ENCODE measurements at regions not wholly inside any gene's neighbourhood (a gene's known extent, or its start where the extent isn't known, plus 50 kb on each side); places are given as distances from the start of the nearest gene placed in this dataset.
"Not testable (repeated sequence)": the region's sequence is repeated elsewhere in the genome, so short reads cannot be mapped to it uniquely, and the experiment has no call there.

DNA sequence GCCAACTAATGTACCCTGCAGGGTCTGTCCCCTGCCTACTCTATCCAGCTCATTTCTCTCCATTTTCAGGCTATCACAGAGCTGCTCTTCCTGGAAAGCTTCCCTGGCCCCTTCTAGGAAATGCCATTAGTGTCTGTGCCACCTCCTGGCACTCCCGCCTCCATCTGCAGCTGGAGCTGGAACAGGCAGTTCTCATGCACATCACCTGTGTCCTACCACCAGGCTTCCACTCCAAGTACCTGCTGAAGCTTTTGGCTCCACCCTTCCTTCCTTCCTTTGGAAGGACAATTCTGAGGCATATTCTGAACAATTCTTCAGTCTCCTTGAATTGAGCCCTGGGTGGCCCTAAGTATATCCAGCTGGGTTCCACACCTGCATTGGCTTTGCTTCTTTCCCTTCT lies 156.2 kb upstream of the ZNF618 start:
- Mint-ChIP-seq H3K27me3 (peaks cover 3% of the 10 kb centered on the region), H3K4me1 (no peaks in the 10 kb centered on the region), H3K27ac (no peak overlapping the region), H3K4me3 (no peak overlapping the region), H3K36me3 (no peaks in the 10 kb centered on the region), H3K9me3 (ENCODE audit: low read depth) (no peaks in the 10 kb centered on the region)
- no peak for ATAC-seq
- CTCF ChIA-PET = no interaction called here
- DNase-seq = peak; percentile 22

GRCh38 chr9:113720495-113720894 lies 155.6 kb upstream of the ZNF618 start:
- no peak for ATAC-seq
- no peak overlapping the region for H3K4me3 Mint-ChIP-seq
- H3K36me3 Mint-ChIP-seq = no peaks in the 10 kb centered on the region
- H3K27ac Mint-ChIP-seq = no peak overlapping the region
- H3K27me3 Mint-ChIP-seq = peaks cover 3% of the 10 kb centered on the region
- DNase-seq = peak; percentile 18
- no peaks in the 10 kb centered on the region for H3K9me3 Mint-ChIP-seq (ENCODE audit: low read depth)
- CTCF ChIA-PET = no interaction called here
- no peaks in the 10 kb centered on the region for H3K4me1 Mint-ChIP-seq

DNA sequence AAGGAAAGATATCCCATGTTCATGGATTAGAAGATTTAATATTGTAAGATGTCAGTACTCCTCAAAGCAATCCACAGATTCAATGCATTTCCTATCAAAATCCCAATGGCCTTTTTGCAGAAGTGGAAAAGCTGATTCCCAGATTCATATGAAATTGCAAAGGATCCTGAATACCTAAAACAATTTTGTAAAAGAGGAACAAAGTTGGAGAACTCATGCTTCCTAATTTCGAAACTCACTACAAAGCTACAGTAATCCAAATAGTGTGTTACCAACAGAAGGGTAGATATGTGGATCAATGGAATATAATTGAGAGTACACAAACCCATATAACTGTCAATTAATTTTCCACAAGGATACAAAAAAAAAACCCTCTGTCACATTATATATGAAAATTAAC lies 154.3 kb upstream of the ZNF618 start:
- DNase-seq (no peak), ATAC-seq (no peak)
- H3K9me3 Mint-ChIP-seq (ENCODE audit: low read depth) = no peaks in the 10 kb centered on the region
- H3K27me3 Mint-ChIP-seq = peaks cover 5% of the 10 kb centered on the region
- H3K27ac Mint-ChIP-seq = no peak overlapping the region
- CTCF ChIA-PET = no interaction called here
- H3K4me1 Mint-ChIP-seq = no peaks in the 10 kb centered on the region
- H3K36me3 Mint-ChIP-seq = no peaks in the 10 kb centered on the region
- no peak overlapping the region for H3K4me3 Mint-ChIP-seq

DNA sequence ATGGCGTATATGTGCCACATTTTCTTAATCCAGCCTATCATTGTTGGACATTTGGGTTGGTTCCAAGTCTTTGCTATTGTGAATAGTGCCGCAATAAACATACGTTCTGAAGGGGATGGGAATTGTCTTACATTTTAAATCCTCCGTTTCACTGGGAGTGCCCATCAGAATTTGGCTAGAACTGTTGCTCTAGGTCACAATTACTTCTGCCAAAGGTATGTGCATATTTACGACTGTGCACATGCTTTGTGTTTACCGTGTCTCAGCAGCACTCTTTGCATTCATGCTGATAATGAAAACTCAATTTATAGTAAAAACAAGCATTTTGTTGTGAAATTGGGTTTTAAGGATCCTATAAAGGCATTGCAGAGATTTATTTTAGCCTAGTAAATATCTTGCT lies 151.9 kb upstream of the ZNF618 start:
- DNase-seq (peak; percentile 3), ATAC-seq (no peak)
- H3K27me3 Mint-ChIP-seq = peaks cover 5% of the 10 kb centered on the region
- no peak overlapping the region for H3K27ac Mint-ChIP-seq
- CTCF ChIA-PET = no interaction called here
- H3K9me3 Mint-ChIP-seq (ENCODE audit: low read depth) = no peaks in the 10 kb centered on the region
- no peaks in the 10 kb centered on the region for H3K4me1 Mint-ChIP-seq
- no peaks in the 10 kb centered on the region for H3K36me3 Mint-ChIP-seq
- no peak overlapping the region for H3K4me3 Mint-ChIP-seq

GRCh38 chr9:113728989-113729388 lies 147.1 kb upstream of the ZNF618 start:
- CTCF ChIA-PET = no interaction called here
- no peak for DNase-seq
- no peak overlapping the region for H3K27ac Mint-ChIP-seq
- no peaks in the 10 kb centered on the region for H3K4me1 Mint-ChIP-seq
- peaks cover 2% of the 10 kb centered on the region for H3K27me3 Mint-ChIP-seq
- H3K36me3 Mint-ChIP-seq = no peaks in the 10 kb centered on the region
- ATAC-seq = no peak
- no peak overlapping the region for H3K4me3 Mint-ChIP-seq
- peaks cover 5% of the 10 kb centered on the region for H3K9me3 Mint-ChIP-seq (ENCODE audit: low read depth)

DNA sequence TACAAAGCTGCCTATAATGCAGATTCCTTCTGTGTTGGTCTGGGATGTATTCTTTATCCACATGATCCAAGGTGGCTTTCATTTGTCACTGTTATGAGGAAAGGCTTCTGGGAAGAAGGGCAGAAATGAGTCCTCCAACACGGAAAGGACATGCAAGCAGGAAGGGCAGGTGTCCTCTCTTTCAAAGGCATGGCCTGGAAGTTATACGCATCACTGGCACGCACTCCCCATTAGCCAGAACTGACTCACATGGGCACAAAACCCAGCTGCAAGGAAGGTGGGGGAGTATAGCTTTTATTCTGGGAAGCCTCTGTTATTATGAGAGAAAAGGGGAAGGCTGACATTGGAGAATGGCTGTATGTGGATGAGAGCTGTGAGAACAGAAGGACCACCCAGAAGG lies 141.3 kb upstream of the ZNF618 start:
- Mint-ChIP-seq H3K4me3 (no peak overlapping the region), H3K9me3 (ENCODE audit: low read depth) (peaks cover 4% of the 10 kb centered on the region), H3K36me3 (no peaks in the 10 kb centered on the region), H3K27ac (no peak overlapping the region), H3K4me1 (no peaks in the 10 kb centered on the region), H3K27me3 (no peaks in the 10 kb centered on the region)
- CTCF ChIA-PET = interaction anchor here (0.6 kb wide), 1 partner anchor 491 kb away, joined by 6 read pairs; no protein-coding TSS in a partner anchor
- ATAC-seq (no peak), DNase-seq (no peak)

DNA sequence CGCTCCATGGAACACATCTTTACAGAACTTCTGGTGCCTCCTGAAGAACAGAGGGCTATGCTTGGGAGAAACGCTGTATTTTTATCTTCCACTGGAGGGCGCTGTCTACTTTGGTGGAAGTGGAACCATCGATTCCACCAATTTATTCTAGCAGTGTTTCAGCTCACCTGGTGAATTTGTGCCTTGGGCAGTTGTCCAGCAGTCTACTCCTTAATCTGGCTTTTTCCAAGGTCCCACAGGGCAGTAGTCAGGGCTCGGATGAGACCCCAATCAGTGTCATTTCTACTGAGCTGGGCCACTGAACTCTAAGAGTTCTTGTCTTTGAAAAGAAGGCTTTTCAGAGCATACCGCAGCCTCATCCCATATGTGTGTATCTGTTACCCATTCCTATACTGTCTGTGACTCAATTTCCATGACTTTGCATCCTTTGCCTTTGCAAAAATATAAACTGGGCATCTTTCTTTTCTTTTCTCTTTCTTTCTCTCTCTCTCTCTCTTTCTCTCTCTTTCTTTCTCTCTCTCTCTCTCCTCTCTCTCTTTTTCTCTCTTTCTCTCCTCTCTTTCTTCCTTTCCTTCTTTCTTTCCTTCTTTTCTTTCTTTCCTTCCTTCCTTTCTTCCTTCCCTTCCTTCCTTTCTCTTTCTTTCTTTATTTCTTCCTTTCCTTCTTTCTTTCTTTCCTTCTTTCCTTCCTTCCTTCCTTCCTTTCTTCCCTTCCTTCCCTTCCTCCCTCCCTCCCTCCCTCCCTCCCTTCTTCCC lies 138.4 kb upstream of the ZNF618 start:
- Mint-ChIP-seq H3K27ac (no peak overlapping the region), H3K36me3 (no peaks in the 10 kb centered on the region), H3K4me3 (no peak overlapping the region), H3K9me3 (ENCODE audit: low read depth) (no peaks in the 10 kb centered on the region), H3K27me3 (no peaks in the 10 kb centered on the region), H3K4me1 (no peaks in the 10 kb centered on the region)
- no peak for ATAC-seq
- peak; percentile 53 for DNase-seq
- CTCF ChIA-PET = interaction anchor here (0.7 to 1.5 kb wide), 3 partner anchors 8 to 296 kb away, joined by 3 to 4 read pairs (median 3); no protein-coding TSS in a partner anchor

DNA sequence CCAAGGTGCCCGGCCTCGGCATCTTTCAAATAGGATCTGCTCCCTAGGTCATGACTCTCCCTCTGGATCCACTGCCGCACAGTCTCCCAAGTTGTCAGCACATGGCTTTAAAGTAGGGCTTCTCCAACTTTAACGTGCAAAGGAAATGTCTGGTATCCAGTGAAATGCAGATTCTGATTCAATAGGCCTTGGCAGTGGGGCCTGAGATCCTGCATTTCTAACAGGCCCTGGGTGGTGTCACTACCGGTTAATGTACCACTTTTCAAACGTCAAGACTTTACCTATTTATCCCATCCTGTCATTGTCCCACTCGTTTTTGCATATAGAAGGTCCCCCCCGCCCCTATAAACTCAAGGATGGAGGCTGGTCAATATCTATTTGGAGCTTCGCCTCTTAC lies 137.6 kb upstream of the ZNF618 start:
- DNase-seq = no peak
- Mint-ChIP-seq H3K4me1 (no peaks in the 10 kb centered on the region), H3K9me3 (ENCODE audit: low read depth) (no peaks in the 10 kb centered on the region), H3K27me3 (no peaks in the 10 kb centered on the region), H3K36me3 (no peaks in the 10 kb centered on the region), H3K27ac (no peak overlapping the region), H3K4me3 (no peak overlapping the region)
- ATAC-seq = no peak
- CTCF ChIA-PET = interaction anchor here (1.0 kb wide), 1 partner anchor 295 kb away, joined by 3 read pairs; no protein-coding TSS in a partner anchor

DNA sequence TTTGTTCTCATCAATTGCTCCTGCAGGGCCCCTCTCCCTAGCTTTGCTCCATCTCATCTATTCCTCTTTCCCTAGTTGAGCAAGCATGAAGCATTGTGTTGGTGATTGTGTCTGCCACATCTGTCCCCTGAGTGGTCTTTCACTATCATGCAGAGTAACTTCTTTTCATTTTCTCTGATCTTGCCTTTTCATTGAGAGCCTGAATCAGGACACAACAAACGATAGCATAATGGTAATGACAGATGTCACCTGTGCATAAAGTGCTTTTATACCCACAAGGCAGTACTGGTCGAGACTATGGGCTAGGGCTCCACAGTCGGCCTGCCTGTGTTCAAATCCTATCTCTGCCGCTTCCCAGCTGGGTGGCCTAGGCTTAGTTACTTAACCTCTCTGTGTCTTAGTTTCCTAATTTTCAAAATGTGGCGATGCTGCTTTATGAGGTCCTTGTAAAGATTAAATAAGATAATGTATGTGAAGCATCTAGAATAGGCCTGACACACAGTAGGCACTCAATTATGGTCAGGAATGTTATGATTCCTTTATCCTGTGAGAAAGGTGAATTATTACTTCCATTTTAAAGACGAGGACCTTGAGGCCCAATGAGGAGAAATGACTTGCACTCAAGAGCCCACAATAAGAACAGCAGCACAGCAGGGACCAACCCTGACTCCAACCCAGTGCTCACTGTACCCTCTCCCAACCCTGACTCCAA lies 137.1 kb upstream of the ZNF618 start:
- Mint-ChIP-seq H3K9me3 (ENCODE audit: low read depth) (no peaks in the 10 kb centered on the region), H3K36me3 (no peaks in the 10 kb centered on the region), H3K4me1 (no peaks in the 10 kb centered on the region), H3K4me3 (no peak overlapping the region), H3K27ac (no peak overlapping the region), H3K27me3 (no peaks in the 10 kb centered on the region)
- DNase-seq = no peak
- CTCF ChIA-PET = no interaction called here
- ATAC-seq = peak; percentile 65

DNA sequence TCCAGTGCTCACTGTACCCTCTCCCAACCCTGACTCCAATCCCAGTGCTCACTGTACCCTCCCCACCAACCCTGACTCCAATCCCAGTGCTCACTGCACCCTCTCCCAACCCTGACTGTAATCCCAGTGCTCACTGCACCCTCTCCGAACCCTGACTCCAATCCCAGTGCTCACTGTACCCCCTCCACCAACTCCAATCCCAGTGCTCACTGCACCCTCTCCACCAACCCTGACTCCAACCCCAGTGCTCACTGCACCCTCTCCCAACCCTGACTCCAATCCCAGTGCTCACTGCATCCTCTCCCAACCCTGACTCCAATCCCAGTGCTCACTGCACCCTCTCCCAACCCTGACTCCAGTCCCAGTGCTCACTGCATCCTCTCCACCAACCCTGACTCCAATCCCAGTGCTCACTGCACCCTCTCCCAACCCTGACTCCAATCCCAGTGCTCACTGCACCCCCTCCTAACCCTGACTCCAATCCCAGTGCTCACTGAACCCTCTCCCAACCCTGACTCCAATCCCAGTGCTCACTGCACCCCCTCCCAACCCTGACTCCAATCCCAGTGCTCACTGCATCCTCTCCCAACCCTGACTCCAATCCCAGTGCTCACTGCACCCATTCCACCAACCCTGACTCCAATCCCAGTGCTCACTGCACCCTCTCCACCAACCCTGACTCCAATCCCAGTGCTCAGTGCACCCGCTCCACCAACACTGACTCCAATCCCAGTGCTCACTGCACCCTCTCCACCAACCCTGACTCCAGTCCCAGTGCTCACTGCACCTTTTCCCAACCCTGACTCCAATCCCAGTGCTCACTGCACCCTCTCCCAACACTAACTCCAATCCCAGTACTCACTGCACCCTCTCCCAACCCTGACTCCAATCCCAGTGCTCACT lies 136.3 kb upstream of the ZNF618 start:
- DNase-seq; H3K27me3 Mint-ChIP-seq; H3K4me1 Mint-ChIP-seq; ATAC-seq; CTCF ChIA-PET; H3K36me3 Mint-ChIP-seq; H3K27ac Mint-ChIP-seq; H3K4me3 Mint-ChIP-seq; H3K9me3 Mint-ChIP-seq (ENCODE audit: low read depth): not testable (repeated sequence)

- H3K27ac Mint-ChIP-seq; H3K9me3 Mint-ChIP-seq (ENCODE audit: low read depth); H3K4me3 Mint-ChIP-seq; CTCF ChIA-PET; H3K4me1 Mint-ChIP-seq; H3K36me3 Mint-ChIP-seq; DNase-seq; H3K27me3 Mint-ChIP-seq: not testable (repeated sequence)
- ATAC-seq = peak; percentile 36
These were observed 135.3 kb upstream of the ZNF618 start for GRCh38 chr9:113740508-113741500.

DNA sequence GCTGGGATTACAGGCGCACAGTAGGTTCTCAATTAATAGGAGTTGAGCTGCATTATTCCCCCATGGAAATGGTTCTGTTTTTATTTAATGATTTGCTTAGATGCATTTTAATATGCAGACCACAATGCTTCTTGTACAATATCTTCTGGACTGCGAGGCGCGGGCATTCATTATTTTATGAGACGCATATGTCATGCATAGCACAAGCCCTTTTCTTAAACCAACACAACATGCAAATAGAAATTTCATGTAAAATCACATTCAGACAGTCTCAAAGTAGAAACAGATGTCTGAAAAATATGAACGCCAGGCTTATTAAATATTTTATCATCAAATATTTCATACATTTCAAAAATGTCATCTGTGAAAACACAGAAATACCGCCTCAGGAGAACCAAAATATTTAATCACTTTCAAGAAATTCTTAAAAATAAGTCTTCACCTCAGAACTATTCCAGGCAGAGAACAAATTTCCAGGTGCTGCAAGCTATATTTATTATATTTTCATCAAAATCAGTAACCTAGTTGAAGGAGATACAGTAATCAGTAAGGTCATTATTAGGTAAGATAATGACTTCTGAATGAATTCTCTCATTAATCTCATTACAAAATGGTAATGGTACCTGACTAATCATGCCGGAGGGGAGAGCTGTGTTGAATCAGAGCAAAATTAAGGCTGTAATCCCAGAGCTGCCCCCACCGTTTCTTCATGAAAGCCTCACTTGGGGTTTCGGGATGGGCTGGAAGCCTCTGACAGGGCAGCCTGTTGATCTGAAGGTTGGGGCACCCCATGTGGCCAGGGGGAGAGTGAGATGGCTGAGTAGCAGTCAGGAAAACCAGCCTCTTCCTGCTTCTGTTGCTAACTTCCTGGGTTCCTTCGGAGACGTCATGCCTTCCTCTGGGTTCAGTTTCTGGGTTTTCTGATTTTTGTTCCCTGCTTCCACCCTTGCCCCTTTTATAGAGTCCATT lies 133.9 kb upstream of the ZNF618 start:
- H3K36me3 Mint-ChIP-seq = no peaks in the 10 kb centered on the region
- H3K27me3 Mint-ChIP-seq = peaks cover 2% of the 10 kb centered on the region
- no peak for ATAC-seq
- no peaks in the 10 kb centered on the region for H3K4me1 Mint-ChIP-seq
- no peak overlapping the region for H3K27ac Mint-ChIP-seq
- DNase-seq = no peak
- CTCF ChIA-PET = no interaction called here
- no peaks in the 10 kb centered on the region for H3K9me3 Mint-ChIP-seq (ENCODE audit: low read depth)
- no peak overlapping the region for H3K4me3 Mint-ChIP-seq
